MM.1S (cell line): ENCODE measurements at regions not wholly inside any gene's neighbourhood (a gene's known extent, or its start where the extent isn't known, plus 50 kb on each side); places are given as distances from the start of the nearest gene placed in this dataset.

Source experiments
- DNase-seq: peaks from one replicate; pipeline ENCODE4 v3.0.0-alpha.2; 2015
- H2AFZ ChIP-seq: fragments of 300-600 bp; sonication (generic); 2 replicates; pipeline ENCODE4 v1.6.0; 2016; ENCODE audit warnings: antibody characterized with exemption, low read length
- H3F3A ChIP-seq: fragments of 300-600 bp; sonication (generic); 2 replicates; pipeline ENCODE4 v1.6.1; 2016; ENCODE audit warnings: mild to moderate bottlenecking, antibody characterized with exemption, low read length, moderate library complexity, mixed read lengths; ENCODE audit not compliant: insufficient read depth
- H3K27ac ChIP-seq: fragments of 300-600 bp; sonication (generic); 2 replicates; pipeline ENCODE4 v1.5.1; 2016; ENCODE audit warnings: mild to moderate bottlenecking, low read length
- H3K27me3 ChIP-seq: fragments of 300-600 bp; sonication (generic); replicated peaks from 2 replicates; pipeline ENCODE4 v1.6.0; 2016; ENCODE audit warnings: low read length; ENCODE audit not compliant: insufficient read depth
- H3K36me3 ChIP-seq: fragments of 300-600 bp; sonication (generic); replicated peaks from 2 replicates; pipeline ENCODE4 v1.6.1; 2016; ENCODE audit warnings: mild to moderate bottlenecking, low read length, mixed read lengths; ENCODE audit not compliant: insufficient read depth
- H3K4me1 ChIP-seq: fragments of 300-600 bp; sonication (generic); 2 replicates; pipeline ENCODE4 v1.6.1; 2016; ENCODE audit warnings: low read length, mixed read lengths
- H3K4me2 ChIP-seq: fragments of 300-600 bp; sonication (generic); 2 replicates; pipeline ENCODE4 v1.6.0; 2016; ENCODE audit warnings: low read depth, low read length
- H3K4me3 ChIP-seq: fragments of 300-600 bp; sonication (generic); 2 replicates; pipeline ENCODE4 v1.5.1; 2016; ENCODE audit warnings: low read length, mixed read lengths
- H3K79me2 ChIP-seq: fragments of 300-600 bp; sonication (generic); 2 replicates; pipeline ENCODE4 v1.6.1; 2016; ENCODE audit warnings: mixed run types, low read length, mixed read lengths
- H3K9ac ChIP-seq: fragments of 300-600 bp; sonication (generic); 2 replicates; pipeline ENCODE4 v1.6.1; 2016; ENCODE audit warnings: low read length, mixed read lengths
- H3K9me2 ChIP-seq: fragments of 300-600 bp; sonication (generic); replicated peaks from 2 replicates; pipeline ENCODE4 v1.6.1; 2016; ENCODE audit warnings: mild to moderate bottlenecking, low read length, mixed read lengths; ENCODE audit not compliant: insufficient read depth
- H3K9me3 ChIP-seq: fragments of 300-600 bp; sonication (generic); replicated peaks from 2 replicates; pipeline ENCODE4 v1.6.1; 2016; ENCODE audit warnings: mild to moderate bottlenecking, low read length, mixed read lengths; ENCODE audit not compliant: insufficient read depth
- H4K20me1 ChIP-seq: fragments of 300-600 bp; sonication (generic); 2 replicates; pipeline ENCODE4 v1.6.1; 2016; ENCODE audit warnings: mild to moderate bottlenecking, low read length, moderate library complexity, mixed read lengths; ENCODE audit not compliant: insufficient read depth
- EZH2 ChIP-seq: fragments of 300-600 bp; sonication (generic); optimal IDR thresholded peaks from 2 replicates; pipeline ENCODE3; 2017; ENCODE audit warnings: low read depth, mild to moderate bottlenecking, antibody characterized with exemption, low read length, mixed read lengths
- EZH2phosphoT487 ChIP-seq: fragments of 300-600 bp; sonication (generic); IDR thresholded peaks from 2 replicates; pipeline ENCODE4 v1.6.1; 2018; ENCODE audit warnings: antibody characterized with exemption, low read length
- TF ChIP-seq, protein P1 (sequence below): fragments of 300-600 bp; sonication (generic); IDR thresholded peaks from 2 replicates; pipeline ENCODE4 v1.5.1; 2016; ENCODE audit warnings: antibody characterized with exemption, low read length, mixed read lengths

DNA sequence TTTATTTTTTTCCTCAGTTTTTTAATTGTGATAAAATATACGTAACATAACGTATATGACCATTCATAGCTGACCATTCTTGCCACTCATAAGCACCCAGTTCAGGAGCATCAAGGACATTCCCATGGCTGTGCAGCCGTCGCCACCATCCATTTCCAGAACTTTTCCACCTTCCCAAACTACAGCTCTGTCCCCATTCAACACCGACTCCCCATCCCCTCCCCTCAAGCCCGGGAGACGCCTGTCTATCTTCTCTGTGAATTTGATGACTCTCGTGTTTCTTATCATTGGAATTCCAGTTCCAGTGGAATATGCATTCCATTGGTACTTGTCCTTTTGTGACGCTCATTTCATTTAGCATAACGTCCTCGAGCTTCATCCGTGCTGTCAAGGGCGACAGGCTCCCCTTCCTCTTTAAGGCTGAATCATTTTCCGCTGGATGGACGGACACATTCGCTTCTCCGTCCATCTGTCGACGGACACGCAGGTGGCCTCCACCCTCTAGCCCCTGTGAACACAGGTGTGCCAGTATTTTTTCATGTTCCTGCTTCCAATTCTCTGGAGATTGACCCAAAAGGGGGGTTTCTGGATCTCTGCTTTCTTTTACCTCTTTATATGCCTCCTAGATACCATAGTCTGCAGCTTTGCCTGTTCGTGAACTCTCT lies 88.1 kb downstream of the YTHDF1 start:
- DNase-seq = no peak
- Histone ChIP-seq H3F3A (no peaks in the 10 kb centered on the region), H2AFZ (no peak overlapping the region), H3K9me2 (no peaks in the 10 kb centered on the region), H4K20me1 (no peaks in the 10 kb centered on the region), H3K4me2 (no peak overlapping the region), H3K4me3 (no peak overlapping the region), H3K27ac (no peak overlapping the region), H3K4me1 (no peaks in the 10 kb centered on the region), H3K79me2 (no peaks in the 10 kb centered on the region), H3K27me3 (peaks cover 98% of the 10 kb centered on the region), H3K36me3 (no peaks in the 10 kb centered on the region), H3K9me3 (no peaks in the 10 kb centered on the region), H3K9ac (no peak overlapping the region)
- TF ChIP-seq EZH2phosphoT487 (no peak), EZH2 (no peak)
- TF ChIP-seq, protein P1, sequence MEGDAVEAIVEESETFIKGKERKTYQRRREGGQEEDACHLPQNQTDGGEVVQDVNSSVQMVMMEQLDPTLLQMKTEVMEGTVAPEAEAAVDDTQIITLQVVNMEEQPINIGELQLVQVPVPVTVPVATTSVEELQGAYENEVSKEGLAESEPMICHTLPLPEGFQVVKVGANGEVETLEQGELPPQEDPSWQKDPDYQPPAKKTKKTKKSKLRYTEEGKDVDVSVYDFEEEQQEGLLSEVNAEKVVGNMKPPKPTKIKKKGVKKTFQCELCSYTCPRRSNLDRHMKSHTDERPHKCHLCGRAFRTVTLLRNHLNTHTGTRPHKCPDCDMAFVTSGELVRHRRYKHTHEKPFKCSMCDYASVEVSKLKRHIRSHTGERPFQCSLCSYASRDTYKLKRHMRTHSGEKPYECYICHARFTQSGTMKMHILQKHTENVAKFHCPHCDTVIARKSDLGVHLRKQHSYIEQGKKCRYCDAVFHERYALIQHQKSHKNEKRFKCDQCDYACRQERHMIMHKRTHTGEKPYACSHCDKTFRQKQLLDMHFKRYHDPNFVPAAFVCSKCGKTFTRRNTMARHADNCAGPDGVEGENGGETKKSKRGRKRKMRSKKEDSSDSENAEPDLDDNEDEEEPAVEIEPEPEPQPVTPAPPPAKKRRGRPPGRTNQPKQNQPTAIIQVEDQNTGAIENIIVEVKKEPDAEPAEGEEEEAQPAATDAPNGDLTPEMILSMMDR = no peak

DNA sequence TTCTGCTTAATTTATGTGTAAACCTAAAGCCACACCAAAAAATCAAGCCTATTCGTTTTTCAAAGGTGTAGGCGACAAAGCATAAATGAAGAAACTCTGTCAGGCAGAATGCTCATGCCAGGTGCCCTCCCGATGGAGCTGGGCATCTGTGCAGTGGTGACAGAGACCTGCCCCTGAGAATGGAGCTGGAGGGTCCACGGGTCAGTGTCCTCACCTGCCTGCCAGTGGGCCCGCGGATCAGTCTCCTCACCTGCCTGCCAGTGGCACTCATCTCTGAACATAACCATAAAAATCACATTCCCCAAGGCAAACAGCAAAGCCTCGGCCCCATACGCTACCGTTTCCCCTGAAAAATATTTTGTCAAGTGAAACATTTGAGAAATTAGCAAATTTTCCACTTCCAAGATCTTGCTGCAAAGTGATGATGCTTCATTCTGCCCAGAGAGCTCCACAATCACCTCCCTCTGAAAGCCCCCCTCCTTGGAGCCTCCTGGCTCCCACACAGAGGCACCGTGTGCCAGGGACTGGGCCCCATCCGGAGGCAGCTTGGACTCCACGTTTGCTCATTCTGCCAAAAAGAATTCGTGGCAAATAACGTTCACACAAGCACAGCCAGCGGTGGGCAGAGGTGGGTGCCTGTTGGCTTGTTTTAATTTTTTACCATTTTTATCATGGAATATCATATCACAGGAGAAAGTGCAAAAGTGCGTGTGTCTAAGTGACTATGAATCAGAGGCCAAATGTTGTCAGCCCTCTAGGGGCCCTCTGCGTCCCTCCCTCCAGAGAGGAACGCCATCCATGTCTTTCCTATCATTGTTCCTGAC lies 88.8 kb downstream of the YTHDF1 start:
- Histone ChIP-seq H3K27ac (no peak overlapping the region), H3K4me3 (no peak overlapping the region), H3K4me2 (no peak overlapping the region), H3F3A (no peaks in the 10 kb centered on the region), H2AFZ (no peak overlapping the region), H3K36me3 (no peaks in the 10 kb centered on the region), H3K4me1 (no peaks in the 10 kb centered on the region), H3K79me2 (no peaks in the 10 kb centered on the region), H3K9ac (no peak overlapping the region), H3K9me2 (no peaks in the 10 kb centered on the region), H3K27me3 (peaks cover 98% of the 10 kb centered on the region), H3K9me3 (no peaks in the 10 kb centered on the region), H4K20me1 (no peaks in the 10 kb centered on the region)
- no peak for DNase-seq
- TF ChIP-seq, protein P1 = no peak
- TF ChIP-seq EZH2phosphoT487 (no peak), EZH2 (no peak)

- no peaks in the 10 kb centered on the region for H3K9me2 ChIP-seq
- no peak overlapping the region for H3K27ac ChIP-seq
- H3K9ac ChIP-seq = no peak overlapping the region
- H3K27me3 ChIP-seq = peaks cover 98% of the 10 kb centered on the region
- H3K9me3 ChIP-seq = no peaks in the 10 kb centered on the region
- H3K4me1 ChIP-seq = no peaks in the 10 kb centered on the region
- H2AFZ ChIP-seq = no peak overlapping the region
- TF ChIP-seq EZH2phosphoT487 (no peak), EZH2 (no peak)
- TF ChIP-seq, protein P1 = no peak
- no peak overlapping the region for H3K4me2 ChIP-seq
- no peaks in the 10 kb centered on the region for H3K79me2 ChIP-seq
- no peak overlapping the region for H3K4me3 ChIP-seq
- DNase-seq = no peak
- H4K20me1 ChIP-seq = no peaks in the 10 kb centered on the region
- H3K36me3 ChIP-seq = no peaks in the 10 kb centered on the region
- no peaks in the 10 kb centered on the region for H3F3A ChIP-seq
Measured at GRCh38 chr20:63125838-63126601, 89.9 kb downstream of the YTHDF1 start.
